Activated naive CD4-positive, alpha-beta T cell treated with anti-CD3 and anti-CD28 coated beads for 36 hours (primary cell): ENCODE measurements at regions not wholly inside any gene's neighbourhood (a gene's known extent, or its start where the extent isn't known, plus 50 kb on each side); places are given as distances from the start of the nearest gene placed in this dataset.

ENCODE experiments used
- CTCF ChIA-PET: fragments of 350-600 bp; sonication (Branson Sonifier 250); formaldehyde crosslinking; loops from one replicate; lab custom pipeline; 2021; ENCODE audit warnings: antibody characterized with exemption; lab: Charles Lee
- DNase-seq: peaks from one replicate; pipeline ENCODE4 v3.0.0-alpha.2; 2020
- H3K27ac Mint-ChIP-seq: one replicate; pipeline ENCODE4 v1.8.0; 2021; ENCODE audit warnings: mild to moderate bottlenecking, mixed read lengths
- H3K27me3 Mint-ChIP-seq: one replicate; pipeline ENCODE4 v1.8.0; 2021; ENCODE audit warnings: low read depth, mixed read lengths
- H3K36me3 Mint-ChIP-seq: one replicate; pipeline ENCODE4 v1.8.0; 2021; ENCODE audit warnings: low read depth, mixed read lengths
- H3K4me1 Mint-ChIP-seq: one replicate; pipeline ENCODE4 v1.8.0; 2021; ENCODE audit warnings: low read depth, mixed read lengths
- H3K4me3 Mint-ChIP-seq: one replicate; pipeline ENCODE4 v1.8.0; 2021; ENCODE audit warnings: mild to moderate bottlenecking, moderate library complexity, mixed read lengths
- H3K9me3 Mint-ChIP-seq: one replicate; pipeline ENCODE4 v1.8.0; 2021; ENCODE audit warnings: mixed read lengths
- intact Hi-C: fragments of 100-400 bp; cut with micrococcal nuclease; formaldehyde crosslinking; loops from one replicate; pipeline ENCODE4 v1.15.1; 2023

DNA sequence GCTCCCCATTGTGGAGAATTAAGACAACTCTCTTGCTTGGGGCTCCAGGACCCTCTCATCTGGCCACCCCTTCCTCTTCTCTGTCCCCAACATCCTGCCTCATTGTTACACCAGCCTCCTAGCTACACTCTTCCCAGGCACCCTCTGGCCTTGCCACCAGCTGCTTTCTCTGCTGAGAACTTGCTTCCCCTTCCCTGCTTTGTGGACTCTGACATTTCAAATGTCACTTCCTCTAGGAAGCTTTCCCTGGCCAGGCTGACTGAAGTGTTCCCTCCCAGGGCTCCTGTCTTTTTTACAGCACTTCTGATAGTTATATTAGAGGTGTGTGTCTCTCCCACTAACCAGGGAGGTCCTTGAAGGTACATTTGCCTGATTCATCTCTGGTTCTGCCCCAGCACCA lies 194.0 kb upstream of the KLF4 start:
- H3K27me3 Mint-ChIP-seq: peaks cover 3% of the 10 kb centered on the region
- no peaks in the 10 kb centered on the region for H3K4me1 Mint-ChIP-seq
- peaks cover 2% of the 10 kb centered on the region for H3K9me3 Mint-ChIP-seq
- no peak overlapping the region for H3K4me3 Mint-ChIP-seq
- CTCF ChIA-PET: no interaction called here
- H3K36me3 Mint-ChIP-seq: no peaks in the 10 kb centered on the region
- intact Hi-C loops: no loop called here
- no peak for DNase-seq
- no peak overlapping the region for H3K27ac Mint-ChIP-seq

- no peak overlapping the region for H3K4me3 Mint-ChIP-seq
- CTCF ChIA-PET: interaction anchor here (0.6 kb wide), 1 partner anchor 49 kb away, joined by 3 read pairs; no protein-coding TSS in a partner anchor
Measured at GRCh38 chr9:107681988-107682387, 192.4 kb upstream of the KLF4 start.

DNA sequence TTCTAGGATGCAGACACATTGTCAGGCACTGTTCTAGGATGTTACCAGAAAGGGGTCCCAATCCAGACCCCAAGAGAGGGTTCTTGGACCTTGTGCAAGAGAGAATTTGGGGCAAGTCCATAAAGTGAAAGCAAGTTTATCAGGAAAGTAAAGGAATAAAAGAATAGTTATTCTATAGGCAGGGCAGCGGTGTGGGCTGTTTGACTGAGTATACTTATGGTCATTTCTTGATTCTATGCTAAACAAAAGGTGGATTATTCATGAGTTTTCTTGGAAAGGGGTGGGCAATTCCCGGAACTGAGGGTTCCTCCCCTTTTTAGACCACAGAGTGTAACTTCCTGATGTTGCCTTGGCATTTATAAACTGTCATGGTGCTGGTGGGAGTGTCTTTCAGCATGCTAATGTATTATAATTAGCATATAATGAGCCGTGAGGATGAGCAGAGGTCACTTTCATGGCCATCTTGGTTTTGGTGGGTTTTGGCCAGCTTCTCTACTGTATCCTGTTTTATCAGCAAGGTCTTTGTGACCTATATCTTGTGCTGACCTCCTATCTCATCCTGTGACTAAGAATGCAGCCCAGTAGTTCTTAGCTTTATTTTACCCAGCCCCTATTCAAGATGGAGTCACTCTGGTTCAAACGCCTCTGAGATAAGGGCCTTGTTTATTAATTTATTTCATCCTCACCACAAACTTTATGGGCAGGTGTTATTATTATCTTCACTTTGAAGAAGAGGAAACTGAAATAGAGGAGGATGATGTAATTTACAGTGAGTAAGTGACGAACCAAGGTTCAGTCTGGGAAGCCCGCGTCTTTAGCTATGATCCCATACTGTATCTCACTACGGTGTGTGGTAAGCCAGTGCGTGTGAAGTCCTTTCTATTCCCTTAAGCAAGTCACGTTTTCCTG lies 186.0 kb upstream of the KLF4 start:
- no peak for DNase-seq
- no peak overlapping the region for H3K27ac Mint-ChIP-seq
- H3K4me3 Mint-ChIP-seq: no peak overlapping the region
- peaks cover 2% of the 10 kb centered on the region for H3K9me3 Mint-ChIP-seq
- H3K4me1 Mint-ChIP-seq: no peaks in the 10 kb centered on the region
- H3K27me3 Mint-ChIP-seq: no peaks in the 10 kb centered on the region
- H3K36me3 Mint-ChIP-seq: no peaks in the 10 kb centered on the region
- CTCF ChIA-PET: interaction anchor here (0.6 kb wide), 1 partner anchor 94 kb away, joined by 3 read pairs; no protein-coding TSS in a partner anchor
- intact Hi-C loops: no loop called here

More at GRCh38 chr9:107681988-107682387, 192.4 kb upstream of the KLF4 start:
- no peak for DNase-seq
- Mint-ChIP-seq H3K27ac (no peak overlapping the region), H3K36me3 (no peaks in the 10 kb centered on the region), H3K27me3 (no peaks in the 10 kb centered on the region), H3K4me1 (no peaks in the 10 kb centered on the region), H3K9me3 (no peaks in the 10 kb centered on the region)
- intact Hi-C loops: no loop called here

DNA sequence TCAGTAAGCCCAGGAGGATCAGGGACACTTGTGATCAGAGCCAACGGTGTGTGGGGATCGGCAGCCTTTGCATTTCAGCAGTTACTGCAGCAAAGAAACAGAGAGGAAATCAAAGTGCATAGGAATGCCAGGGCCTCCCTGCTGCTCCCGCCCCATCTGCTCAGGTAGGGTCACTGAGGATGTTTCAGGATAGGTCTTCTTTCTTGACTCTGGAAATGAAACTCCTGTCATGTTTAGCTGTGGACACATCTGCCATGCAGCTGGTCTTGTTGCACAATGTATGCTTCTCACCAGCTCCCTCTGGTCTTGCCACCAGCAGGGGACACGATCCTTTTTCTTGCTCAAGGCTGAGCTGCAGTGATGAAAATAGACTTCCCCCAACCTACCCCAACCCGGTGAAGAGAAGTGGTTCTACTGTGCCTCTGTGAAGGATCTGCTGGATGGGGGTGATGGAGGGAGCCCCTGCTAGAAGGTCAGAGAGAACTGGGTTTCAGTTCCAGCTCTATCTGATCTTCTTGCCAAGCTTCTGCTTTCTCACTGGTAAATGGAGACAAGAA lies 185.2 kb upstream of the KLF4 start:
- Mint-ChIP-seq H3K9me3 (peaks cover 2% of the 10 kb centered on the region), H3K36me3 (no peaks in the 10 kb centered on the region), H3K4me3 (no peak overlapping the region), H3K27me3 (no peaks in the 10 kb centered on the region), H3K4me1 (no peaks in the 10 kb centered on the region), H3K27ac (no peak overlapping the region)
- no peak for DNase-seq
- intact Hi-C loops: no loop called here
- CTCF ChIA-PET: no interaction called here

DNA sequence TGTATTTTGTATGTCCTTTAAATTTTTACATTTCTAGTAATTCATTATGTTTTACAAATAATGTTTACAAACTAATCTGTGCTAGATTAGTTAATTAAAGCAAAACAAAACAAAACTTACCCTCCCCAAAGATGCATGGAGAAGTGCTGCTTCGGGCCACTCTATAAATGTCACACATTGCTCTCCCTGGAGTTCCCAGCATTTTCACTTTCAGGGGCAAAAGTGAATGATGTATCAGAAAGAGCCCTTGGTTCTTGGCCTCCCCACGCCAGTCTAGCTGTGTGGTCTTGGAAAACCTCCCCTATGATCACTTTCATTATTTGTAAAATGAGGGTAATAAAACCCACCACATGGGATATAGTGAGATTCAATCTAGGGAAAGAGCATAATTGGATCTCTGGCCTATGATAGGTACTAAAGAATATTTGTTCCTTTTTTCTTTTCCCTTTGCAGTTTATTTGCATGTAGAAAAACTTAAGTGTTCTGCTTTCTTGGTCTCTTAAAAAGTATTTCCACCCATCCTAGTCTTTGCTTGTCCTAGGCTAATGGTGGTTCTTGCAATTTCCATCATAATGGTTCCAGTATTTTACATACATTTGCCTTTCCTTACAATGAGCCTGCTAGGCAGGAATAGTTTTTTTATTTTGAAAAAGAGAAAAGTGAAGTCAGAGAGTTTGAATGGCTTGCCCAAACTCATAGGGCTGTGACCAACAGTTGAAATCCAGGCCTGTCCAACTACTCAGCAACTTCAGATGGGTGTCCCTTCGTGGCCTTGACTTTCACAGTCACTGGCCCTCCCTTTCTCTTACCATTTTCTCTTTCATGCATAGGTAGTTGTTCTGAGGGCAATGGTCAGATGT lies 184.5 kb upstream of the KLF4 start:
- CTCF ChIA-PET: no interaction called here
- DNase-seq: no peak
- Mint-ChIP-seq H3K36me3 (no peaks in the 10 kb centered on the region), H3K27ac (no peak overlapping the region), H3K4me3 (no peak overlapping the region), H3K4me1 (no peaks in the 10 kb centered on the region), H3K27me3 (no peaks in the 10 kb centered on the region), H3K9me3 (peaks cover 2% of the 10 kb centered on the region)
- intact Hi-C loops: no loop called here

DNA sequence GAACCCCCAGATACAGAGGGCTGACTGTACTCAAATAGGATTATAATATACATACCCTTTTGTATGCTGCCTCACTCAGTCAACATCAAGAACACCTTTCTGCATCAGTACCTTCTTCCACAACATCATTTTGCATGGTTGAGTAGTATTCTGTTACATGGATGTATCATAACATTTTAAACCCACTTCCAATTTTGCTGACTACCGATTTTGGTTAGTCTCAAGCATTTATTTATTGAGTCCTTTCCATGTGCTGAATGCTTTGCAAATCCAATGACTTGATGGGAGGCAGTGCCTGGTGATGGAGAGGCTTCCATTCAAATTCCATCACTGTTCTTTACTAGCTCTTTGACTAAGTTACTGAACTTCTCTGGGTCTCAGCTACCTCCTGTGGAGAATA lies 182.0 kb upstream of the KLF4 start:
- CTCF ChIA-PET: no interaction called here

DNA sequence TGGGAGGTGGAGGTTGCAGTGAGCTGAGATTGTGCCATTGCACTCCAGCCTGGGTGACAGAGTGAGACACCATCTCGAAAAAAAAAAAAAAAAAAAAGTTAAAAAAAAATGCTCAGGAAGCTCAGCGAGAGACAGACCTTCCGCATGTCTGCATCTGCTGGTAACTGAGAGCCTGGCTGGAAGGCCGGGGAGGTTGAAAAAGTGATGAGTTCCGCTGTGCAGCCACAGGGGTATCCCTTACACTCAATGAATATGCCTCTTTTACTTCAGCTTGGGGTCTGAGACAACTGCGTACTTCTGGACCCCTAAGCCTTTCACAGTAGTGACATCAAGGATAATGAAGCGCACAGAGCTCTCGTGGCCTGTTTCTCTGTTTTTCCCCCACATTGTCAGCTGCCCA lies 179.9 kb upstream of the KLF4 start:
- Mint-ChIP-seq H3K4me1 (no peaks in the 10 kb centered on the region), H3K36me3 (no peaks in the 10 kb centered on the region), H3K4me3 (no peak overlapping the region), H3K9me3 (no peaks in the 10 kb centered on the region), H3K27ac (no peak overlapping the region), H3K27me3 (no peaks in the 10 kb centered on the region)
- CTCF ChIA-PET: interaction anchor here (0.6 kb wide), 1 partner anchor 61 kb away, joined by 4 read pairs; no protein-coding TSS in a partner anchor
- intact Hi-C loops: no loop called here
- no peak for DNase-seq

More for the DNA sequence above, 182.0 kb upstream of the KLF4 start:
- no peak overlapping the region for H3K4me3 Mint-ChIP-seq
- intact Hi-C loops: no loop called here
- no peaks in the 10 kb centered on the region for H3K36me3 Mint-ChIP-seq
- no peak for DNase-seq
- no peaks in the 10 kb centered on the region for H3K4me1 Mint-ChIP-seq
- peaks cover 2% of the 10 kb centered on the region for H3K9me3 Mint-ChIP-seq
- H3K27ac Mint-ChIP-seq: no peak overlapping the region
- H3K27me3 Mint-ChIP-seq: no peaks in the 10 kb centered on the region

DNA sequence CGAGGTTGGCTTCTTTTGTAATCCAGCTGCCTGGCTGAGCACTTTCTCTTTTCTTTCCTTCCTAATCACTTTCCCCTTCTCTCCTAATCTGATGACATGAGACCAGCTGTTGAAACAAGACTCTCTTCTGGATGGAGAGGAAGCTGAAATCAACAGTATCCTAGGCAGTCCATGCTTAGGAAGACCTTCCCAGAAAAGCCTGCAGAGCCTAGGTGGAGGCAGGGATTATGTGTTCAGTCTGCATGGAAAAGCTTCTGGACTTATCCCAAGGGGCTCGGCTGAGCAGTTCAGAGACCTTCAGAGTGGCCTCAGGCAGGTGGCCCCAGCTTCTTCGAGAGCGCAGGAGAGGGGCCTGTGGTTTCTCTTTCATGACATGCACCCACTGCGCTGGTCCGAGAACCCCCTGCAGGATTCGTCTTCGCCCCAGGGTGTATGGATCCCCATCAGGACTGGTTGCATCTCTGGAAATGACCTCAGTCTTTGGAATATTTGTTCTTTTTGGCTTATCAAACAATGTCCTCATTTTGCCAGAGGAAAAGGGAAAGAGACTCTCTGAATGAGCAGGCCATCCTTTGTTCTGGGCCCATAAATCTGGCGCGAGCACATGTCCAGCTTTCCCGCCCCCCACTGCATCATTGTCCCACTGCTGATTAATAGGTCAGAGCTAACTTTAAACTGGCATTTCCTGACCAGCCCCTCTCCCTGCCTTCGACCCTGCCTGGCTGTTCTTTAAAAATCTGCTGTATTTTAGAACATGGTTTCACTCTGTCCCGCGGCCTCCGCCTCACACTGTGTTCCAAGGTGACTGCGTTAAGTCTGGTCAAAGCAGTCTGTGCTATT lies 177.9 kb upstream of the KLF4 start:
- CTCF ChIA-PET: no interaction called here
- Mint-ChIP-seq H3K27ac (no peak overlapping the region), H3K4me3 (no peak overlapping the region), H3K9me3 (no peaks in the 10 kb centered on the region), H3K4me1 (no peaks in the 10 kb centered on the region), H3K36me3 (no peaks in the 10 kb centered on the region), H3K27me3 (no peaks in the 10 kb centered on the region)
- intact Hi-C loops: no loop called here
- DNase-seq: no peak

- CTCF ChIA-PET: no interaction called here
- H3K4me1 Mint-ChIP-seq: no peaks in the 10 kb centered on the region
Measured at GRCh38 chr9:107665057-107665456, 175.5 kb upstream of the KLF4 start.

DNA sequence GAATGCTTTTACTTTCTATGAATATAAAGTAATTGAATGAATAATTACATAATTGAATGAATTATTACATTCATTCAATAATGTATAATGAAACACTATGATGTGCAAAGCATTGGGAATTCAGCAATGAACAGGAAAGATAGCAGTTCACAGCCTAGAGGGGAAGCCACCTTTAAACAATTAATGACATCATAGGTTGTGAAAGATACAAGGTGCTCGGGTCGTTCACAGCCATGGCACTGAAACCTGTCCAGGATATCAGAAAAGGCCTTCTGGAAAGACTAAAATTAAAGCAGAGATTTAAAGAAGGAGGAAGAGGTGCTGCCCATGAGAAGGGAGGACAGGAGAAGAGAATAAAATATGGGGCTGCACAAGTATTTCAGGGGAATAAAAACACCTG lies 171.4 kb upstream of the KLF4 start:
- Mint-ChIP-seq H3K36me3 (no peaks in the 10 kb centered on the region), H3K27ac (no peak overlapping the region), H3K27me3 (no peaks in the 10 kb centered on the region), H3K9me3 (no peaks in the 10 kb centered on the region), H3K4me3 (no peak overlapping the region), H3K4me1 (no peaks in the 10 kb centered on the region)
- DNase-seq: no peak
- intact Hi-C loops: no loop called here
- CTCF ChIA-PET: no interaction called here

More at GRCh38 chr9:107665057-107665456, 175.5 kb upstream of the KLF4 start:
- intact Hi-C loops: no loop called here
- no peak for DNase-seq
- Mint-ChIP-seq H3K36me3 (no peaks in the 10 kb centered on the region), H3K9me3 (no peaks in the 10 kb centered on the region), H3K4me3 (no peak overlapping the region), H3K27ac (no peak overlapping the region), H3K27me3 (no peaks in the 10 kb centered on the region)

DNA sequence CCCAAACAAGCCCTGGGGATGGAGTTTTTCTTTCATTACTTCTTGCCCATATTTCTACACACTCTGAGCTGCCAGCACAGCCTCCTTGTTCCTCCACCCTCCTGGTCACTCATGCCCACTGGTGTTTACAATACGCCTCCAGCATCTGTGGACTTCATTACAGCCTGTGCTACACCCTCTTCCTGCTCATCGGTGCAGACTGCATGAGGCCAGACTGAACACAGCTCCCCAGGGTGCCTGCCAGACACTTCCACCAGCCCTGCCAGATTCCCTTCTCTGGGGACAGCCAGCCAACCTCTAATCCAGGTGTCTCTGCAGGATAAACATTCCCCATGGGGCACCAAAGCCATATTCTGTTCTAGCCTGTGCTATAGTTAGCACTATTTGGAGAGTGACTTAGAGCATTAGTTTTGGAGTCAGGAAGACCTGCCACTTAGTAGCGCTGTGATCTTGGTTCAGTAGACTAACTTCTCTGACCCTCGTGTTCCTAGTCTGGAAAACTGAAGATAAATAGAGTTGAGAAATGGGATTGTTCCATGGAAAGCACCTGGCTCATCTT lies 163.8 kb upstream of the KLF4 start:
- no peak overlapping the region for H3K4me3 Mint-ChIP-seq

More for the DNA sequence above, 163.8 kb upstream of the KLF4 start:
- CTCF ChIA-PET: no interaction called here
- Mint-ChIP-seq H3K4me1 (no peaks in the 10 kb centered on the region), H3K9me3 (no peaks in the 10 kb centered on the region), H3K27me3 (no peaks in the 10 kb centered on the region), H3K27ac (no peak overlapping the region), H3K36me3 (no peaks in the 10 kb centered on the region)
- DNase-seq: no peak
- intact Hi-C loops: no loop called here
